A549 (cell line): ENCODE measurements at regions not wholly inside any gene's neighbourhood (a gene's known extent, or its start where the extent isn't known, plus 50 kb on each side); places are given as distances from the start of the nearest gene placed in this dataset.

Experiments used
- ZSCAN20 ChIP-seq: fragments of 250-450 bp; sonication (Bioruptor Pico); IDR thresholded peaks from 2 replicates; pipeline ENCODE4 v1.8.0; 2022; ENCODE audit warnings: mild to moderate bottlenecking, moderate library complexity
- TF ChIP-seq, protein P1 (sequence below): fragments of >200 bp; sonication (Bioruptor Twin); formaldehyde crosslinking; IDR thresholded peaks from 3 replicates; pipeline ENCODE4 v1.5.1; 2016

DNA sequence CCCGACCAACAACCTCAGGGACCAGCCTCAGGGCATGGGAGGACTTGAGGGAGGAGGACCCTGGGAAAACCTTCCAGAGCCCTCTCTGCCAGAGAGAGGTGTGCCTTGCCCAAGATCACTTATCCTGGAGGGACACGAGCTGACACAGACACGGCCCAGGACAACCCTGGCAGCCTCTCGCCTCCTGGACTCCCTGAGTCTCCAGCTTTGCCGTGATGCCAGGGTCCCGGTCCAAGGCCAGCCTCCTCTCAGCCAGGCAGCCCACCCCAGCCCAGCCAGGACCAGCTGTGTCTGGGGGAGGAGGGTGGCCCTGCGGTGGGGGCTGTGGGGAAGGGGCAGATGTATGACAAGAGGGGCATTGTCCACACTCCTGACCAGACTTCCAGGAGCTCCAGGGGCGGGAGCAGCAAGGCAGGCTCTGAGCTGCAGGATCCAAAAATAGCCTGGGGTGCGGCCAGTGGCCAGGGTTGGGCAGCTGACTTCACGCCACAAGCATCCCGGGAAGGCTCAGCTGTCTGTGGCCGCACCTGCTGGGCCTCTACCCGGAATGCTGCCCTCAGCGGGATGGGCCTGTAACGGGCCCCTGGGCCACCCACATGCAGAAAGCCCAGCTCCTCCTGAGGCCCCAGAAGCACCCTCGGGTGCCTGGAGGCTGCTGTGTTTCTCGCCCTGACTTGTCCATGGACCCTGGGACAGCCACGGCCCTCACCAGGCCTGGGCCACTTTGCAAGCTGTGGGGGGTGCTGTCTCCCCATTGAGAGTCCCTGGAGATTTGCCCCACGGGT lies 65.5 kb upstream of the GPC1 start:
- TF ChIP-seq, protein P1, sequence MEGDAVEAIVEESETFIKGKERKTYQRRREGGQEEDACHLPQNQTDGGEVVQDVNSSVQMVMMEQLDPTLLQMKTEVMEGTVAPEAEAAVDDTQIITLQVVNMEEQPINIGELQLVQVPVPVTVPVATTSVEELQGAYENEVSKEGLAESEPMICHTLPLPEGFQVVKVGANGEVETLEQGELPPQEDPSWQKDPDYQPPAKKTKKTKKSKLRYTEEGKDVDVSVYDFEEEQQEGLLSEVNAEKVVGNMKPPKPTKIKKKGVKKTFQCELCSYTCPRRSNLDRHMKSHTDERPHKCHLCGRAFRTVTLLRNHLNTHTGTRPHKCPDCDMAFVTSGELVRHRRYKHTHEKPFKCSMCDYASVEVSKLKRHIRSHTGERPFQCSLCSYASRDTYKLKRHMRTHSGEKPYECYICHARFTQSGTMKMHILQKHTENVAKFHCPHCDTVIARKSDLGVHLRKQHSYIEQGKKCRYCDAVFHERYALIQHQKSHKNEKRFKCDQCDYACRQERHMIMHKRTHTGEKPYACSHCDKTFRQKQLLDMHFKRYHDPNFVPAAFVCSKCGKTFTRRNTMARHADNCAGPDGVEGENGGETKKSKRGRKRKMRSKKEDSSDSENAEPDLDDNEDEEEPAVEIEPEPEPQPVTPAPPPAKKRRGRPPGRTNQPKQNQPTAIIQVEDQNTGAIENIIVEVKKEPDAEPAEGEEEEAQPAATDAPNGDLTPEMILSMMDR: peak; percentile 12; the same call in 1 of the 3 replicates
- peak; percentile 50; the same call in 1 of the 2 replicates for TF ChIP-seq ZSCAN20 (CRISPR knock-in tag)
